Fibroblast of villous mesenchyme (primary cell): ENCODE measurements at regions not wholly inside any gene's neighbourhood (a gene's known extent, or its start where the extent isn't known, plus 50 kb on each side); places are given as distances from the start of the nearest gene placed in this dataset.

ENCODE experiments used
- DNase-seq: peaks from one replicate; pipeline ENCODE4 v3.0.0-alpha.2; 2010; ENCODE audit warnings: low read depth
- H3K4me3 ChIP-seq: 2 replicates; pipeline ENCODE4 v1.5.1; 2011; ENCODE audit warnings: low read depth, mild to moderate bottlenecking, low read length
- CTCF ChIP-seq: IDR thresholded peaks from 2 replicates; pipeline ENCODE4 v1.5.1; 2012; ENCODE audit warnings: low read depth, mild to moderate bottlenecking, low read length; ENCODE audit not compliant: insufficient read depth

- DNase-seq: no peak
- no peak overlapping the region for H3K4me3 ChIP-seq
- TF ChIP-seq CTCF: no peak
Observed at GRCh38 chr7:81648716-81649115, 121.1 kb downstream of the HGF start.

GRCh38 chr7:81645435-81645834, 124.4 kb downstream of the HGF start:
- no peak for TF ChIP-seq CTCF
- DNase-seq: no peak
- H3K4me3 ChIP-seq: no peak overlapping the region

- no peak for DNase-seq
Observed at GRCh38 chr7:81641873-81642272, 128.0 kb downstream of the HGF start.

GRCh38 chr7:81638198-81638597, 131.6 kb downstream of the HGF start:
- peak; percentile 90 for DNase-seq
- no peak for TF ChIP-seq CTCF
- H3K4me3 ChIP-seq: no peak overlapping the region

More at GRCh38 chr7:81641873-81642272, 128.0 kb downstream of the HGF start:
- no peak overlapping the region for H3K4me3 ChIP-seq
- no peak for TF ChIP-seq CTCF

- no peak for DNase-seq
- TF ChIP-seq CTCF: no peak
- no peak overlapping the region for H3K4me3 ChIP-seq
Observed at GRCh38 chr7:81637534-81637933, 132.3 kb downstream of the HGF start.

GRCh38 chr7:81632418-81632817, 137.4 kb downstream of the HGF start:
- H3K4me3 ChIP-seq: no peak overlapping the region
- TF ChIP-seq CTCF: no peak
- no peak for DNase-seq

- no peak for DNase-seq
- TF ChIP-seq CTCF: no peak
- no peak overlapping the region for H3K4me3 ChIP-seq
Observed at GRCh38 chr7:81630600-81630999, 139.2 kb downstream of the HGF start.
